Endothelial cell of umbilical vein (primary cell): ENCODE measurements at regions not wholly inside any gene's neighbourhood (a gene's known extent, or its start where the extent isn't known, plus 50 kb on each side); places are given as distances from the start of the nearest gene placed in this dataset.

Source experiments
- FOS ChIP-seq: IDR thresholded peaks from 2 replicates; pipeline ENCODE4 v1.6.1; 2011; ENCODE audit warnings: mild to moderate bottlenecking, low read length, moderate library complexity, borderline replicate concordance; ENCODE audit not compliant: insufficient read depth
- POLR2AphosphoS5 ChIP-seq: IDR thresholded peaks from 2 replicates; pipeline ENCODE4 v1.6.1; 2012; ENCODE audit warnings: low read depth, mild to moderate bottlenecking, control low read depth, low read length, moderate library complexity; ENCODE audit not compliant: insufficient read depth
- TF ChIP-seq, protein P1 (sequence below): IDR thresholded peaks from 2 replicates; pipeline ENCODE4 v1.6.1; 2011; ENCODE audit not compliant: insufficient read depth, insufficient read length

- no peak for TF ChIP-seq POLR2AphosphoS5
- TF ChIP-seq, protein P1, sequence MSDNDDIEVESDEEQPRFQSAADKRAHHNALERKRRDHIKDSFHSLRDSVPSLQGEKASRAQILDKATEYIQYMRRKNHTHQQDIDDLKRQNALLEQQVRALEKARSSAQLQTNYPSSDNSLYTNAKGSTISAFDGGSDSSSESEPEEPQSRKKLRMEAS, result no peak
- no peak for TF ChIP-seq FOS
Measured at GRCh38 chr3:59320080-59320479, 270.3 kb upstream of the CFAP20DC start.
